HG03135 (cell line): ENCODE measurements at regions not wholly inside any gene's neighbourhood (a gene's known extent, or its start where the extent isn't known, plus 50 kb on each side); places are given as distances from the start of the nearest gene placed in this dataset.

Experiments used
- ATAC-seq: cut with Tn5 transposase; IDR thresholded peaks from one replicate; pipeline ENCODE4 v1.9.1; 2021; ENCODE audit warnings: mild to moderate bottlenecking, moderate library complexity; ENCODE audit not compliant: unreplicated experiment

- no peak for ATAC-seq
These were observed 144.3 kb upstream of the MYOCD start for GRCh38 chr17:12521416-12521815.

- no peak for ATAC-seq
These were observed 143.4 kb upstream of the MYOCD start for GRCh38 chr17:12522336-12522735.

- ATAC-seq, result no peak
These were observed 142.9 kb upstream of the MYOCD start for GRCh38 chr17:12522743-12523183.

GRCh38 chr17:12523244-12523643, 142.4 kb upstream of the MYOCD start:
- no peak for ATAC-seq

- no peak for ATAC-seq
These were observed 137.7 kb upstream of the MYOCD start for GRCh38 chr17:12528036-12528435.

- ATAC-seq, result no peak
These were observed 135.5 kb upstream of the MYOCD start for GRCh38 chr17:12530161-12530560.

- no peak for ATAC-seq
These were observed 129.7 kb upstream of the MYOCD start for GRCh38 chr17:12536021-12536420.

- ATAC-seq, result no peak
These were observed 129.2 kb upstream of the MYOCD start for GRCh38 chr17:12536472-12536871.

GRCh38 chr17:12537436-12537835, 128.3 kb upstream of the MYOCD start:
- ATAC-seq, result no peak

- no peak for ATAC-seq
These were observed 127.7 kb upstream of the MYOCD start for GRCh38 chr17:12538003-12538402.

GRCh38 chr17:12545877-12546513, 119.7 kb upstream of the MYOCD start:
- no peak for ATAC-seq

- no peak for ATAC-seq
These were observed 118.7 kb upstream of the MYOCD start for GRCh38 chr17:12546983-12547382.

- ATAC-seq, result no peak
These were observed 117.9 kb upstream of the MYOCD start for GRCh38 chr17:12547831-12548230.

- no peak for ATAC-seq
These were observed 117.1 kb upstream of the MYOCD start for GRCh38 chr17:12548558-12548957.

GRCh38 chr17:12549499-12550041, 116.1 kb upstream of the MYOCD start:
- no peak for ATAC-seq

GRCh38 chr17:12553625-12554024, 112.1 kb upstream of the MYOCD start:
- ATAC-seq, result no peak

- ATAC-seq, result no peak
These were observed 111.4 kb upstream of the MYOCD start for GRCh38 chr17:12554251-12554650.

GRCh38 chr17:12566291-12566690, 99.4 kb upstream of the MYOCD start:
- no peak for ATAC-seq

- ATAC-seq, result no peak
These were observed 98.3 kb upstream of the MYOCD start for GRCh38 chr17:12567077-12568053.

- ATAC-seq, result no peak
These were observed 97.1 kb upstream of the MYOCD start for GRCh38 chr17:12568358-12569251.

- no peak for ATAC-seq
These were observed 94.1 kb upstream of the MYOCD start for GRCh38 chr17:12571606-12572005.
